GM03348 (cell line): ENCODE measurements at regions not wholly inside any gene's neighbourhood (a gene's known extent, or its start where the extent isn't known, plus 50 kb on each side); places are given as distances from the start of the nearest gene placed in this dataset.
A peak's percentile ranks its signal among the peaks of the same experiment; 100 is the strongest.

Experiments
- DNase-seq: peaks from one replicate; pipeline ENCODE4 v3.0.0; 2012; ENCODE audit warnings: low spot score

DNA sequence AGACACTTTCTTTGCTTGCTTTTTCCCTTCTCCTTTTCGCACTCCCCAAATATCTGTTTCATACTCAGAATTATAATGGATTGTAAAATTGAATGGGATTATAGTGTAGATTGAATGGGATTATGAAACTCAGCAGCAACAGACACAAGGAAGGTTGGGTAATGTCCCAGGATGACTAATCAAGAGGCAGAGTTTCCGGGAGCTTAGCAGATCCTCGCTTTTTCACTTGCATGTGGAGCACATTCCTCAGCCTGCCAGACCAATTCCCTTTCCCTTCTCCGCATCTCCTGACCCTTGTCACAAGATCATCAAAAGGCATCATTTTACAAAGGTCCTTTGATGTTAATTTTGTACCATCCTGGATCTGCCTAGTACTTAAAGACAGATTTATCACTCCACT lies 55.1 kb upstream of the SLC1A1 start:
- peak; percentile 83 for DNase-seq

DNA sequence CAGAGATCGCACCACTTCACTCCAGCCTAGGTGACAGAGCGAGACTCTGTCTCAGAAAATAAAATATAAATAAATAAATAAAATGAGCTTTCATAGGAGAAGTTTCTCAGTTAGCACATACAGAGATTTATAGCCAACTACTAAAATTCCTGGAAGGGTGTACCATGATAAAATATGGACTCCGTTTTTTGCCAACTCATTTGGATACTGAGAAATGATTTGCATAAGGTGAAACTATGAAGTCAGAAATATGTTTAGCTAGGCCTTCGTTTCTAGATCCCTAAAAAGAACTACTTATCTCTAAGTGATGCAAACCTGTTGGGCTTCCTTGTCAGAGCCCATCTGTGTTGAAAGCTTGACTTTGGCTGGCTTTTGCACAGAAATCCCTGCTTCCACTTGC lies 56.9 kb upstream of the SLC1A1 start:
- no peak for DNase-seq

GRCh38 chr9:4430432-4431261 lies 59.6 kb upstream of the SLC1A1 start:
- peak; percentile 32 for DNase-seq

DNA sequence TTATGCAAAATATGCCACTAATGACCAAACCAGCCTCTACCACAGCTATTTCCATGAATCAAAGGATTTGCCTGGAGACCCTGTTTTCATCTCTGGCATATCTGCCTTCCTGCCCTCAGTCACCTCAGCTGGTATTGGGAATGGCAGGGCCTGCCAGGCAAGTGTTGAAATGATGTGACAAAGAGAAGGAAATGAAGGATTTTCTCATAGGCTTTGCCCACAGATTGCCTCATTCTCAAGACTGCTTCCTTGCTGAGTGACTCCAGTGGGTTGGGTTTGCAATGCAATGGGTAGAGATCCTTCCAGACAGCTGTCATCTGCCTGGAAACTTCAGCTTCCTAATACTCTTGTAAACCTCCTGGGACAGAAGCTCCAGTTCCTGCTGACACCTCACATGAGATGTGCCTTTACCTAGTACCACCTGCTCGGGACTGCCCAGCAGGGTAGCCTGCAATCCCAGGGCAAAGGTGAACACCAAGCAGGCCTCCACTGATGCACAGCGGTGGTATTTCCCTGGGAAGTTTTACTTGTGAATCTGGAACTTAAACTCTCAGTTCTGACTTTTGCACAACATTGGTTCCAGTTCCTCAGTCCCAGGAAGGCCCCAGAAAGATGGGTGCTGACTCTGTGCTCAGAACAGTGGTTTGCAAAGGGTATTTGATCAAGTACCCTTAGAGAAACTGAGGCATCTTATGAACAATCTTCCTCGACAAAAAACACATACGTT lies 64.8 kb upstream of the SLC1A1 start:
- DNase-seq = peak; percentile 52

GRCh38 chr9:4424891-4425290 lies 65.4 kb upstream of the SLC1A1 start:
- no peak for DNase-seq

- DNase-seq = no peak
These were observed 66.2 kb upstream of the SLC1A1 start for GRCh38 chr9:4424038-4424437.

- no peak for DNase-seq
These were observed 67.1 kb upstream of the SLC1A1 start for GRCh38 chr9:4423207-4423610.

DNA sequence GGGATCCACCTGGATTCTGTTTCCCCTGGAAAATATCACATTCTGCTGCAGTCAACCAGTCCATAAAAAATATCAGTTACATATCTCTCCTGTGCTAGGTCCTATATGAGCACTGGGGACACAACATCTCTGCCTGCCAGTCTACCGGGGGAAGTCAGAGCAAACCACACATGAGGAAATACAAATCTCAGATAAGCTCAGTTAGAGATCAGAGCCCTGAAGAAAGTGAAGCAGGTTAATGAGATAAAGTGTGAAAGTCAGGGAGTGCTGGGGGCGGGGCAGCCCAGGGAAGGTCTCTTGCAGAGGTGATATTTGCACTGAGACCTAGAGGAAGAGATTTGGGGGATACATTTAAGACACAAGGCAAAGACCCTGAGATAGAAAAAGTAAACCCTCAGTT lies 67.8 kb upstream of the SLC1A1 start:
- no peak for DNase-seq

DNA sequence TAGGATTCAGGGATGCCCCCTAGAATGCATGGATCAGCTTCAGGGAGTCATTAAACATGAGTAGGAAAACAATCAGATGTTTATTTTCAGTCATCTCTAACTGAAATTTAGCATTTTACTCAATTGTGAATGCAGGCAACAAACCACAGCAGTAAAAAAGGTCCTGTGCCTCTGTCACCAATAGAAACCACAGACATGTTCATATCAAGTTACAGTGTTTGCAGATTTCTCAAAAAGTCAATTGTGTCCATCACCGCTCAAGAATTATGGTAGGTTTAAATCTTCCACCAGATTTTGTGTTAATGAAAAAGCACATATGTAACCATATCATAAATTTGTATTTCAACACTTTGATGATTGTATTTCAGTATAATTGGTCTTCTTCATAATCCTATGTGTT lies 68.4 kb upstream of the SLC1A1 start:
- no peak for DNase-seq

DNA sequence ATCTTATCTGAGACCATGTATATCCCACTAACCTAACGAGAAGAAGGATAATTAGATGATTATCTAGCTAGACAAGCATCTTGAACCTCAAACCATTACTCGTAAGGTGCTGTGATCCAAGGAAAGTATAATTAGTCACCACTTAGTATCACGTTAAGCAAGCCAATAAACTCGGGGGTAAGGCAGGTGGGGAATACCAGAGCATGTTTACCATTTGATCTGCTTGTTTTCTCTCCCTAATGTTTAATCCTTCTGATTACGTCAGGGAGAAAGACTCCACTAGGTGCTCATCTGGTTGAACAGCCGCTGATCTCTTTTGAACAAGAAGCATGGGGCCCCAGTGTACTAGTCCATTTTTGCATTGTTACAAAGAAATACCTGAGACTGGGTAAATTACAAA lies 69.9 kb upstream of the SLC1A1 start:
- no peak for DNase-seq

DNA sequence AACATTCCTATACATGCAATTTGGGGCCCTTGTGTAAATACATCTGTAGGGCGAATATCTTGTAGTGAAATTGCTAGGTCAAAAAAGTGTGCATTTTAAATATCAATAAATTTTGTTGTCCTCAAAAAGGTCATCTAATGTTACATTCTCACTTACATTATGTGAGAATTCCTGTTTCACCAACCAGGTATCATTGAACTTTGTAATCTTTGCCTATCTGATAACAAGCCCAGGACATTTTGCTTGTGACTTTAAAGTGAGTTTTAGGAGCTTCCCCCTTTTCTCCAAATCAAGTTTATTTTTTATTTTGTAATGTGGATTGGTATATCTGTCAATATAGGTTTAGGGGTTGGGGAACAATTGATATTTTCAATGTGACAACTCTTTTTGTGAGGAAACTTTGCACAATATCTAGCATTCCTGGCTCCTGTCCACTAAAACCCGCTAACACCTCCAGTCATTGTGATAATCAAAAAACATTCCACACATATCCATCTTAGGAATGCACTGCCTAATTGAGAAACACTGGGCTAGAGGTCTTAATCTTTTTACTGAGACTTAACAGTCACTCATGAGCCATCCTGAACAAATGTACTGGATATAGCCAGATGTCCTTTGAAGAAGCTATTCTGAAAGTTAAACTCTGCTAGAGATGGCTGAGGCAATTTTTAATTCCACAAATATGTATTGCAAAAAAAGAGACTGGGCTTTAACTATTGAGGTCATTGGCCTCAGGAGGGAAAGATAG lies 72.5 kb upstream of the SLC1A1 start:
- peak; percentile 76 for DNase-seq

DNA sequence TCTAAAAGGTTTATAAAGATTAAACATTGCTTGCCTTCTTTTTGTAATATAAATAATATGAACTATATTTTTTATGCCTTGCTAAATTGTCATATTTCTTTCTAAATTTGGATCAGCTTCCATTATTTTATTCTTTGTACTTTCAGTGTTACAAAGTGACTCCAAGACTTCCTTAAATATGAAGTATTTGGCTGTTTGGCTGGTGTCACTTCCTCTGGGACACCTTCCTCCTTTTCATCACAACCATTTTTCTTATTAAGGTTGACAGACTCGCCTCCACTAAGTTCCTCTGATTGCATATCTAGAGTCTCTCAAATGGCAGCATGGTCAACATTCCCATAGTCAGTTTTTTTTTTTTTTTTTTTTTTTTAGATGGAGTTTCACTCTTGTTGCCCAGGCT lies 73.8 kb upstream of the SLC1A1 start:
- no peak for DNase-seq

DNA sequence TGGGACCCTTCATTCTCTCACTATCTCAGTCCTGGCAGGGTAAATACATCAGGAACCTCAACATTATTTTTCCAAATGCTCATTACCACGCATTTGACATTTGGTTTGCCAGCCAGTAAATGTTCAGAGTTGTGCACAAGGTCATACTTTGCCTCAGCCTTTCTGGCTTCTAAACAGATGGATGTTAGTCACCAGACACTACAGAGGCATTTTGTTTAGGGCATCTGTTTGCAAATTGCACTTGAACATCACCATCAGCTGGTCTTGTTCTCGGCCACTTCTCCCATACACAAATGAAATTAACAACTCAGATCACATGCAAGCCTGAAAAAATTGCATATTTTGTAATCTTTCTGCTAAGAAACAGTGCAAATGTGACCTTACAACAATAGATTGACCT lies 75.0 kb upstream of the SLC1A1 start:
- DNase-seq = no peak

- DNase-seq = no peak
These were observed 76.4 kb upstream of the SLC1A1 start for GRCh38 chr9:4413856-4414255.

- no peak for DNase-seq
These were observed 86.1 kb upstream of the SLC1A1 start for GRCh38 chr9:4404156-4404555.

- no peak for DNase-seq
These were observed 87.8 kb upstream of the SLC1A1 start for GRCh38 chr9:4402501-4402900.

DNA sequence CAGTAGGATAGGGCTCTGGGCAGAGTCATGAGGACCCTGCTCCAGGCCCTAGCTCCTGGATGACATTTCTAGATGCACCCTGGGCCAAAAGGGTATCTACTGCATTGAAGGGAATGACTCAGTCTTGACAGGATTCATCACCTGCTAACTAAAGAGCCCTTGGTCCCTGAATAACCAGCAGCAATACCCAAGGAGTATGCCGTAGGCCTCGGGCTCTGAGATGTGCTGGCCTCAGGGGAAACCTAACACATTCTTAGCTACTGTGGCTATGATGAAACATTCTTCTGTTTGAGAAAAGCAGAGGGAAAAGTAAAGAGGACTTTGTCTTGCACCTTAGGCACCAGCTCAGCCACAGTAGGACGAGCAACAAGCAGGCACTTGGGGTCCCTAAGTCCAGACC lies 89.5 kb upstream of the SLC1A1 start:
- DNase-seq = no peak

DNA sequence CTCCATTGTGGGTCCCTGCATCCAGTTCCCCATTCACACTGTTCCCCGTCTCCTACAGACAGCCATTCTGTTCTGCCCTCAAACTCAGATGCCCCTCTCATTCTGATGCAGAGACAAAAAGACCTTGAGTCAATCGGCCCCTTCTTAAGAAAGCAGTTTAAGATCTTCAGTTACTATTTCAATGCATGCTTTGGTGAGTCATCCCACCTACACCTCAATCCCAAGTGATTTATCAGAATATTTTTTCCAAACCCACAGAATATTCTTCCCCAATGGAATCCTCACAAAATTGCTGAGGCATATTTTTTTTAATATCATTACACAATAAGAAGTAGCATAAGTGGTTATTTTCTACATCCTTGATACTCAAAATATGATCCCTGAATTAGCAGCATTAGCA lies 92.4 kb upstream of the SLC1A1 start:
- DNase-seq = peak; percentile 75

DNA sequence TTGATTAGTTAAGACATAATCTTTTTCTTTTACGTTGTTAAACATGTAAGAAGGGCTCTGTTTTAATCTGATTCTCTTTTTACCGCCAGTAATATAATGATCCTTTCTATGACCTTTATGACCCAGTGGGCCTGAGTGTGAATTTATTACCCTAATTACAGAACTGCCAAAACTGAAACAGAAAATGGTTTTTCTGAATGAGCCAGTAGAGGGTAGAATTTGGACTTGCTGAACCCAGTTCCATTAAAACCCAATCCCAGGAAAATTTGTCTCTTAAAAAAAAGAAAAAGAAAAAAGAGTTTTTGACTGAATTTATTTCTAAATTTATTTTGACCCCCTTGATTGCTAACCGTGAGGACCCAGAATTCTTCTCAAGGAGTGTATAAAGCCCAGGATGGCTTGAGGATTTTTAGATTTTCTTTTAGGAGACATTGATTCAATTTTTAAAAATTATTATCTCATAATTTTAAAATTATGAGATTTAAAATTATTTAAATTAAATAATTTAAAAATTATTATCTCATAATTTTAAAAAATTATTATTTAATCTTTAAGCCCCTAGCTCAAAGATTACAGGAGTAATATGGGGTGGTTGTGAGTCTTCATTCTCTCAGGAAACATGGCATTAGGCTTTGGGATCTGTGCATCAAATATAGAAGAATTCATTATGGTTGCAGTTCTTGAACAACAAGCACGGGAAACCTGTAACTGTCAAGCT lies 94.1 kb upstream of the GLIS3 start:
- DNase-seq = no peak

GRCh38 chr9:4389755-4390154 lies 89.9 kb upstream of the GLIS3 start:
- no peak for DNase-seq

DNA sequence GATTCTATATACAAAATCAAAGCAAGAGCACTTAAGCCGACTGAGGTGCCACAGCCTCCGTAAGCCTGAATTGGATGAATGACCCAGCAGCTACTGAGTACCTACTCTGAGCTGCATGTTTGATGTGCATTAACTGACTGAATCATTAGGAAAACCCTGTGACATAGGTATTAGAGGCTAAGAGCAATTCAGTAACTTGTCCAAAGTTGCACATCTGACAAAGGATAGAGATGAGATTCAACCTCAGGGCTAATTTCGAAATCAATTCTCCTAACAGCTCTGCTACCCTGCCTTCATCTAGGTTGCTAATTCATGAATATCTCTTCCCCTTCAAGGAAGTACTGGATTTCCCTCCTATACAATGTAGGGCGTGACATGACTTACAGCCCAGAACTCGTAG lies 89.1 kb upstream of the GLIS3 start:
- DNase-seq = no peak

DNA sequence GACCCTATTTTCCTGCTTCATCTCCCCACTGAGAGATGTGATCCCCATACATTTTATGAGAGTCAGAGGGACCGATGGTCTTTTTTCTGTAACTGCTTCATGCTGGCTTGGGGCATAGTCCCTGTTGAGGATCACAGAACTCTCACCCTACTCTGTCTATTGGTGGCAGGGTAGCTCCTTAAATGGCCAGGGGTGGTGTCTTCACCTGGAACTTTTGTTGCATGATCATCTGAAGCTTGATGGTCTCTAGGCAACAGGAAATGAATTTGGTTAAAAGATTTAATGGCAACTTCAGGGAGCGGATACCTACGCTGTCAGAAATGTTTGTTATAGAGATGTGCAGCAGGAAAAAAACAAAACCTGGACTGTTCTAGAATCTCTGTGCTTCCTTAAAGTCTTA lies 87.0 kb upstream of the GLIS3 start:
- DNase-seq = no peak
